ENCODE measurements at regions not wholly inside any gene's neighbourhood (a gene's known extent, or its start where the extent isn't known, plus 50 kb on each side); places are given as distances from the start of the nearest gene placed in this dataset.

- ATAC-seq (ENCODE audit: poor library complexity) = no peak
Observed at GRCh38 chr10:2054728-2055127, 317.4 kb upstream of the ADARB2 start.

GRCh38 chr10:2053805-2054204 lies 316.5 kb upstream of the ADARB2 start:
- Mint-ChIP-seq H3K36me3 (ENCODE audit: low read depth) (no peaks in the 10 kb centered on the region), H3K27ac (no peak overlapping the region), H3K27me3 (peaks cover 4% of the 10 kb centered on the region), H3K9me3 (peaks cover 2% of the 10 kb centered on the region), H3K4me3 (no peak overlapping the region), H3K4me1 (ENCODE audit: low read depth) (no peaks in the 10 kb centered on the region)
- H3K4me3 ChIP-seq (ENCODE audit: low read length) = no peak overlapping the region
- intact Hi-C loops (cut with DNase I, micrococcal nuclease) = no loop called here
- no peaks in the 10 kb centered on the region for H3K36me3 ChIP-seq (ENCODE audit: insufficient read depth, low read length)
- CTCF ChIA-PET = no interaction called here
- H3K4me1 ChIP-seq (ENCODE audit: insufficient read depth, low read length) = no peaks in the 10 kb centered on the region
- no peak for DNase-seq
- TF ChIP-seq CTCF (IDR thresholded peaks at IDR 0.05) = no peak
- no peak overlapping the region for H3K27ac ChIP-seq (ENCODE audit: low read depth in 1 of 2, low read length in 2 of 2)
- POLR2A ChIA-PET = no interaction called here
- ATAC-seq (ENCODE audit: poor library complexity) = no peak
- no peaks in the 10 kb centered on the region for H3K9me3 ChIP-seq (ENCODE audit: control insufficient read depth in 1 of 2, insufficient read depth in 1 of 2, low read length in 2 of 2)
- H3K27me3 ChIP-seq (ENCODE audit: control insufficient read depth in 1 of 2, insufficient read depth in 2 of 2, low read length in 2 of 2) = no peaks in the 10 kb centered on the region

More at GRCh38 chr10:2054728-2055127, 317.4 kb upstream of the ADARB2 start:
- Mint-ChIP-seq H3K4me3 (no peak overlapping the region), H3K27ac (no peak overlapping the region), H3K9me3 (no peaks in the 10 kb centered on the region), H3K36me3 (ENCODE audit: low read depth) (no peaks in the 10 kb centered on the region), H3K27me3 (peaks cover 4% of the 10 kb centered on the region), H3K4me1 (ENCODE audit: low read depth) (no peaks in the 10 kb centered on the region)
- DNase-seq = no peak
- intact Hi-C loops (cut with DNase I, micrococcal nuclease) = no loop called here
- ChIA-PET CTCF (no interaction called here), POLR2A (no interaction called here)
- no peaks in the 10 kb centered on the region for H3K27me3 ChIP-seq (ENCODE audit: control insufficient read depth in 1 of 2, insufficient read depth in 2 of 2, low read length in 2 of 2)
- H3K4me3 ChIP-seq (ENCODE audit: low read length) = no peak overlapping the region
- no peaks in the 10 kb centered on the region for H3K9me3 ChIP-seq (ENCODE audit: control insufficient read depth in 1 of 2, insufficient read depth in 1 of 2, low read length in 2 of 2)
- H3K27ac ChIP-seq (ENCODE audit: low read depth in 1 of 2, low read length in 2 of 2) = no peak overlapping the region
- no peaks in the 10 kb centered on the region for H3K36me3 ChIP-seq (ENCODE audit: insufficient read depth, low read length)
- H3K4me1 ChIP-seq (ENCODE audit: insufficient read depth, low read length) = no peaks in the 10 kb centered on the region
- no peak for TF ChIP-seq CTCF (IDR thresholded peaks at IDR 0.05)

- H3K27ac ChIP-seq (ENCODE audit: low read depth in 1 of 2, low read length in 2 of 2) = no peak overlapping the region
- no peak overlapping the region for H3K4me3 ChIP-seq (ENCODE audit: low read length)
- no peak for ATAC-seq (ENCODE audit: poor library complexity)
- H3K4me1 ChIP-seq (ENCODE audit: insufficient read depth, low read length) = no peaks in the 10 kb centered on the region
- no peaks in the 10 kb centered on the region for H3K36me3 ChIP-seq (ENCODE audit: insufficient read depth, low read length)
- POLR2A ChIA-PET = no interaction called here
- H3K9me3 ChIP-seq (ENCODE audit: control insufficient read depth in 1 of 2, insufficient read depth in 1 of 2, low read length in 2 of 2) = no peaks in the 10 kb centered on the region
- no peak for TF ChIP-seq CTCF (IDR thresholded peaks at IDR 0.05)
- H3K4me1 Mint-ChIP-seq (ENCODE audit: low read depth) = no peaks in the 10 kb centered on the region
- H3K9me3 Mint-ChIP-seq = peaks cover 2% of the 10 kb centered on the region
- H3K36me3 Mint-ChIP-seq (ENCODE audit: low read depth) = no peaks in the 10 kb centered on the region
- H3K27me3 ChIP-seq (ENCODE audit: control insufficient read depth in 1 of 2, insufficient read depth in 2 of 2, low read length in 2 of 2) = no peaks in the 10 kb centered on the region
- CTCF ChIA-PET = no interaction called here
- no peak overlapping the region for H3K4me3 Mint-ChIP-seq
- no peaks in the 10 kb centered on the region for H3K27me3 Mint-ChIP-seq
- intact Hi-C loops (cut with DNase I, micrococcal nuclease) = no loop called here
- H3K27ac Mint-ChIP-seq = no peak overlapping the region
- DNase-seq = no peak
Observed at GRCh38 chr10:2051108-2051507, 313.8 kb upstream of the ADARB2 start.
